Skeletal muscle cell (primary cell): ENCODE measurements at regions not wholly inside any gene's neighbourhood (a gene's known extent, or its start where the extent isn't known, plus 50 kb on each side); places are given as distances from the start of the nearest gene placed in this dataset.

Experiments
- DNase-seq: peaks from one replicate; pipeline ENCODE4 v3.0.0-alpha.2; 2010; ENCODE audit warnings: low read depth
- H3K4me3 ChIP-seq: 2 replicates; pipeline ENCODE4 v1.5.1; 2011; ENCODE audit warnings: low read depth, mild to moderate bottlenecking, control low read depth, low read length, moderate library complexity

GRCh38 chr6:14950103-14950969 is 295.5 kb upstream of the JARID2 start:
- H3K4me3 ChIP-seq = no peak overlapping the region
- DNase-seq = no peak

- no peak for DNase-seq
Observed at GRCh38 chr6:14950970-14951276, 294.9 kb upstream of the JARID2 start.

GRCh38 chr6:14951704-14952103 is 294.2 kb upstream of the JARID2 start:
- H3K4me3 ChIP-seq = no peak overlapping the region

More at GRCh38 chr6:14950970-14951276, 294.9 kb upstream of the JARID2 start:
- H3K4me3 ChIP-seq = no peak overlapping the region

GRCh38 chr6:14953836-14954235 is 292.0 kb upstream of the JARID2 start:
- DNase-seq = no peak
- H3K4me3 ChIP-seq = no peak overlapping the region

More at GRCh38 chr6:14951704-14952103, 294.2 kb upstream of the JARID2 start:
- DNase-seq = no peak

- no peak overlapping the region for H3K4me3 ChIP-seq
- DNase-seq = no peak
Observed at GRCh38 chr6:14957355-14958059, 288.4 kb upstream of the JARID2 start.

GRCh38 chr6:14959324-14959885 is 286.5 kb upstream of the JARID2 start:
- no peak overlapping the region for H3K4me3 ChIP-seq
- DNase-seq = no peak

GRCh38 chr6:14964556-14965270 is 281.2 kb upstream of the JARID2 start:
- no peak overlapping the region for H3K4me3 ChIP-seq
- no peak for DNase-seq

GRCh38 chr6:14965424-14966075 is 280.3 kb upstream of the JARID2 start:
- no peak for DNase-seq
- H3K4me3 ChIP-seq = no peak overlapping the region

GRCh38 chr6:14966096-14966905 is 279.6 kb upstream of the JARID2 start:
- no peak for DNase-seq
- no peak overlapping the region for H3K4me3 ChIP-seq

- H3K4me3 ChIP-seq = no peak overlapping the region
- DNase-seq = no peak
Observed at GRCh38 chr6:14966906-14967711, 278.8 kb upstream of the JARID2 start.

- DNase-seq = no peak
- H3K4me3 ChIP-seq = no peak overlapping the region
Observed at GRCh38 chr6:14968056-14968637, 277.7 kb upstream of the JARID2 start.

GRCh38 chr6:14969126-14969525 is 276.7 kb upstream of the JARID2 start:
- no peak overlapping the region for H3K4me3 ChIP-seq
- no peak for DNase-seq

GRCh38 chr6:14972379-14973067 is 273.3 kb upstream of the JARID2 start:
- H3K4me3 ChIP-seq = no peak overlapping the region
- no peak for DNase-seq

- H3K4me3 ChIP-seq = no peak overlapping the region
- DNase-seq = no peak
Observed at GRCh38 chr6:14974372-14974771, 271.5 kb upstream of the JARID2 start.

GRCh38 chr6:14974792-14975470 is 270.9 kb upstream of the JARID2 start:
- no peak for DNase-seq
- no peak overlapping the region for H3K4me3 ChIP-seq

- DNase-seq = no peak
Observed at GRCh38 chr6:14975471-14975817, 270.4 kb upstream of the JARID2 start.

More at GRCh38 chr6:14975471-14975817, 270.4 kb upstream of the JARID2 start:
- H3K4me3 ChIP-seq = no peak overlapping the region
